ENCODE measurements at regions not wholly inside any gene's neighbourhood (a gene's known extent, or its start where the extent isn't known, plus 50 kb on each side); places are given as distances from the start of the nearest gene placed in this dataset.

GRCh38 chr15:59931646-59932261, 72.4 kb upstream of the FOXB1 start:
- 91 to 96% methylated on average over 7 of the region's 7 CpGs for WGBS, 2 donors
- intact Hi-C loops (cut with DNase I; ENCODE audit: low total_unique reads): no loop called here
- no peak for DNase-seq (ENCODE audit: low spot score in 2 of 2)
- H3K4me3 ChIP-seq (ENCODE audit: low read depth, poor library complexity, severe bottlenecking): no peak overlapping the region
- no peak for TF ChIP-seq POLR2A (IDR thresholded peaks at IDR 0.05)
- TF ChIP-seq CTCF (IDR thresholded peaks at IDR 0.05): no peak

- no peak for TF ChIP-seq POLR2A (IDR thresholded peaks at IDR 0.05)
- no peak for TF ChIP-seq CTCF (IDR thresholded peaks at IDR 0.05)
- 74 to 79% methylated on average over 8 of the region's 8 CpGs for WGBS, 2 donors
- no peak for DNase-seq (ENCODE audit: low spot score in 2 of 2)
- intact Hi-C loops (cut with DNase I; ENCODE audit: low total_unique reads): no loop called here
- no peak overlapping the region for H3K4me3 ChIP-seq (ENCODE audit: low read depth, poor library complexity, severe bottlenecking)
These were observed 79.1 kb upstream of the FOXB1 start for GRCh38 chr15:59924812-59925522.

GRCh38 chr15:59924096-59924495, 80.0 kb upstream of the FOXB1 start:
- no peak for DNase-seq (ENCODE audit: low spot score in 2 of 2)
- no peak for TF ChIP-seq POLR2A (IDR thresholded peaks at IDR 0.05)
- TF ChIP-seq CTCF (IDR thresholded peaks at IDR 0.05): no peak
- H3K4me3 ChIP-seq (ENCODE audit: low read depth, poor library complexity, severe bottlenecking): no peak overlapping the region
- intact Hi-C loops (cut with DNase I; ENCODE audit: low total_unique reads): no loop called here
- WGBS, 2 donors: 48 to 64% methylated on average over 6 of the region's 6 CpGs

GRCh38 chr15:59923508-59923907, 80.6 kb upstream of the FOXB1 start:
- intact Hi-C loops (cut with DNase I; ENCODE audit: low total_unique reads): no loop called here
- no peak for DNase-seq (ENCODE audit: low spot score in 2 of 2)
- H3K4me3 ChIP-seq (ENCODE audit: low read depth, poor library complexity, severe bottlenecking): no peak overlapping the region
- WGBS, 2 donors: 67 to 76% methylated on average over 4 of the region's 4 CpGs
- TF ChIP-seq CTCF (IDR thresholded peaks at IDR 0.05) (no peak), POLR2A (IDR thresholded peaks at IDR 0.05) (no peak)

GRCh38 chr15:59918994-59919951, 84.8 kb upstream of the FOXB1 start:
- WGBS, 2 donors: 80 to 83% methylated on average over 11 of the region's 11 CpGs
- intact Hi-C loops (cut with DNase I; ENCODE audit: low total_unique reads): no loop called here
- DNase-seq (ENCODE audit: low spot score in 2 of 2): no peak
- no peak for TF ChIP-seq POLR2A (IDR thresholded peaks at IDR 0.05)
- no peak for TF ChIP-seq CTCF (IDR thresholded peaks at IDR 0.05)
- no peak overlapping the region for H3K4me3 ChIP-seq (ENCODE audit: low read depth, poor library complexity, severe bottlenecking)

Data from lower leg skin (tissue), 4 donors.